ENCODE measurements at regions not wholly inside any gene's neighbourhood (a gene's known extent, or its start where the extent isn't known, plus 50 kb on each side); places are given as distances from the start of the nearest gene placed in this dataset.

DNA sequence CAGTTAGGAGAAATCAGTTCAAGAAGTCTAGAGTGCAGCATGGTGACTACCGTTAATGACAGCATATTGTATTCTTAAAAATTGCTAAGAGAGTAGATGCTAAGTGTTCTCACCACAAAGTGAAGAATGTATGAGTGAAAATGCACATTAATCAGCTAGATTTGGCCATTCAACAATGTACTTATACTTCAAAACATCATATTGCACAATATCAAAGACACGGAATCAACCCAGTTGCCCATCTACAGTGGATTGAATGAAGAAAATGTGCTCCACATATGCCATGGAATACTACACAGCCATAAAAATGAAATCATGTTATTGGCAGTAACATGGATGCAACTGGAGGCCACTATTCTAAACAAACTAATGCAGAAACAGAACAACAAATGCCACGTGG, 119.9 kb upstream of the NDN start:
- TF ChIP-seq, protein P1, sequence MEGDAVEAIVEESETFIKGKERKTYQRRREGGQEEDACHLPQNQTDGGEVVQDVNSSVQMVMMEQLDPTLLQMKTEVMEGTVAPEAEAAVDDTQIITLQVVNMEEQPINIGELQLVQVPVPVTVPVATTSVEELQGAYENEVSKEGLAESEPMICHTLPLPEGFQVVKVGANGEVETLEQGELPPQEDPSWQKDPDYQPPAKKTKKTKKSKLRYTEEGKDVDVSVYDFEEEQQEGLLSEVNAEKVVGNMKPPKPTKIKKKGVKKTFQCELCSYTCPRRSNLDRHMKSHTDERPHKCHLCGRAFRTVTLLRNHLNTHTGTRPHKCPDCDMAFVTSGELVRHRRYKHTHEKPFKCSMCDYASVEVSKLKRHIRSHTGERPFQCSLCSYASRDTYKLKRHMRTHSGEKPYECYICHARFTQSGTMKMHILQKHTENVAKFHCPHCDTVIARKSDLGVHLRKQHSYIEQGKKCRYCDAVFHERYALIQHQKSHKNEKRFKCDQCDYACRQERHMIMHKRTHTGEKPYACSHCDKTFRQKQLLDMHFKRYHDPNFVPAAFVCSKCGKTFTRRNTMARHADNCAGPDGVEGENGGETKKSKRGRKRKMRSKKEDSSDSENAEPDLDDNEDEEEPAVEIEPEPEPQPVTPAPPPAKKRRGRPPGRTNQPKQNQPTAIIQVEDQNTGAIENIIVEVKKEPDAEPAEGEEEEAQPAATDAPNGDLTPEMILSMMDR (IDR thresholded peaks at IDR 0.05; ENCODE audit: insufficient read depth, low read depth, low read length) = no peak
- ChIA-PET CTCF (interaction anchor here (1.0 kb wide), 1 partner anchor 64 kb away, joined by 3 read pairs; no protein-coding TSS in a partner anchor), POLR2A (no interaction called here)
- H3K27me3 ChIP-seq (ENCODE audit: control insufficient read depth, insufficient read depth, low read length) = no peaks in the 10 kb centered on the region
- DNase-seq (ENCODE audit: low read depth) = no peak
- no peaks in the 10 kb centered on the region for H3K36me3 ChIP-seq (ENCODE audit: control insufficient read depth, insufficient read depth, low read length)
- no peak overlapping the region for H3K4me3 ChIP-seq (ENCODE audit: low read depth, low read length)

DNA sequence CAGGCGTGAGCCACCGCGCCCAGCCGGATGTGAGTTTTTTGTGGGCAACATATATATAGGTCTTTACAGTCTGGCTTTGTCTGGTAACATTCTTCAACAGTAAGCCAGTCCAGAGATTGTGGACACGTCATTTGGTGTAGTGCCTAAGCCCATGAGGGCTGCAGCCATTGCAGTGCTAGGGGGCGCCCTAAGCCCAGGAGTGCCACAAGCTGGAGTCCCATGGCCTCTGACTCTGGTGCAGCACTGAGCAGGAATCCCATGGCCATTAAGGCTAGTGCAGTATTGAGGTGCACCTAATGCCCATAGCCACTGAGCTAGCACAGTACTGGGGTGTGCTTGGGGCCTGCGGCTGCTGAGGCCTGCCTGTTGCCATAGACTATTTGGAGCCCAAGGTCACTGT, 136.4 kb upstream of the NDN start:
- ChIA-PET CTCF (no interaction called here), POLR2A (no interaction called here)
- Histone ChIP-seq H3K27me3 (ENCODE audit: control insufficient read depth, insufficient read depth, low read length) (no peaks in the 10 kb centered on the region), H3K36me3 (ENCODE audit: control insufficient read depth, insufficient read depth, low read length) (no peaks in the 10 kb centered on the region), H3K4me3 (ENCODE audit: low read depth, low read length) (no peak overlapping the region)
- no peak for DNase-seq (ENCODE audit: low read depth)
- TF ChIP-seq, protein P1 (IDR thresholded peaks at IDR 0.05; ENCODE audit: insufficient read depth, low read depth, low read length) = no peak

DNA sequence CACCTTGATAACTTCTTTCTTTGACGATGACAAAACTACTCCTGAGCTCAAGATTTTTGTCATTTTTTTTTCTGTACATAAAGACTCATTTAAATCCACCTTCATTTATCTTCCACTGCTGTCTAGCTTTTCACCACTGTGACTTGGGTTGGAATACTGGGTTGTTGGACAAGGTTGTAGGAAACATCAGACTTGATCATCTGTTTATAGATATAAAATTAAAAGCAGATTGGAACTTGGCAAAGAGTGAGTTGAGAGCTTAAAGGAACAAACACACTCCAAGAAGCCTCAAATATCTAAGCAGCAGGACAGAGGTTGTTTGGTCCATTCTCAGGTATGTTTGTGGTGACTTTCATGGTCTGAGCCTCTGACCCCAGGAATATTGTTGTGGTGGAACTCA, 141.7 kb upstream of the NDN start:
- ChIA-PET CTCF (no interaction called here), POLR2A (no interaction called here)
- H3K36me3 ChIP-seq (ENCODE audit: control insufficient read depth, insufficient read depth, low read length) = no peaks in the 10 kb centered on the region
- TF ChIP-seq, protein P1 (IDR thresholded peaks at IDR 0.05; ENCODE audit: insufficient read depth, low read depth, low read length) = no peak
- no peak overlapping the region for H3K4me3 ChIP-seq (ENCODE audit: low read depth, low read length)
- DNase-seq (ENCODE audit: low read depth) = no peak
- H3K27me3 ChIP-seq (ENCODE audit: control insufficient read depth, insufficient read depth, low read length) = no peaks in the 10 kb centered on the region

DNA sequence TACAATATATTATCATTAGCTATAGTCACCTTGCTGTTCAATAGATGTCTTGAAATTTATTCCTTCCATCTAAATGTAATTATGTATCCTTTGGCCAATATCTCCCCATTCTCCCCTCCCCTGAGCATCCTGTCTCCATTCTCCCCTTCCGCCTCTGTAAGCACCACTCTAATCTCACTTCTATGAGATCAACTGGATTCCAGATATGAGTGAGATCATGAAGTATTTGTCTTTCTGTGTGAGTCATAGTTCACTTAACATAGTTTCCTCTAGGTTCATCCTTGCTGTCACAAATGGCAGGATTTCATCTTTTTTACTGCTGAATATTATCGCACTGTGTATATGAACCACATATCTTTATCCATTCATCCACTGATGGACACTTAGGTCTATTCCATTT, 148.8 kb upstream of the NDN start:
- TF ChIP-seq, protein P1 (IDR thresholded peaks at IDR 0.05; ENCODE audit: insufficient read depth, low read depth, low read length) = no peak
- ChIA-PET POLR2A (no interaction called here), CTCF (no interaction called here)
- Histone ChIP-seq H3K4me3 (ENCODE audit: low read depth, low read length) (no peak overlapping the region), H3K27me3 (ENCODE audit: control insufficient read depth, insufficient read depth, low read length) (no peaks in the 10 kb centered on the region), H3K36me3 (ENCODE audit: control insufficient read depth, insufficient read depth, low read length) (no peaks in the 10 kb centered on the region)
- no peak for DNase-seq (ENCODE audit: low read depth)

DNA sequence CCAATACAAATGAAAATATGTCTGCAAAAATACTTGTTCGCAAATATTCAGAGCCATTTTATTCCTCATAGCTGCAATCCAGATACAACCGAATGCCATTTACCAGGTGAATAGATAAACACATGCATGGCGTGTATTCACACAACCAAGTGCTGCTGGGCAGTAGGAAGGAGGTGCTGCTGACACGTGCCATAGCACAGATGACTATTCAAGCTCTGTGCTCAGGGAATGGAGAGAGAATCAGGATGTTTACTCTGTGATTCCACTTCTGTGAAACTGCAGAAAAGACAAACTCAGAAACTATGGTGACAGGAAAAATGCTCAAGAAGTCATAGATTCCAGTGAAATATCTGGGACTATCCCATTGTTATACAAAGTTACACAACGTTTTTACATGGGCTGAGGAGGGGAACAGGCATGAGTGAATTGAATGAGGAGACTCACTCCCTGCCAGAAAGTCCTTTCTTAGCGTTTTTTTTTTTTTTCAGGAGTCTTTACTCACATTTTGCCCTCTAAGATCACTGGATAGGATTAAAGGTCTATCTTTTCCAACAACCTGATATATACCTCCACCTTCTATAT, 152.9 kb upstream of the NDN start:
- TF ChIP-seq, protein P1 (IDR thresholded peaks at IDR 0.05; ENCODE audit: insufficient read depth, low read depth, low read length) = no peak
- no peak for DNase-seq (ENCODE audit: low read depth)
- Histone ChIP-seq H3K4me3 (ENCODE audit: low read depth, low read length) (no peak overlapping the region), H3K27me3 (ENCODE audit: control insufficient read depth, insufficient read depth, low read length) (no peaks in the 10 kb centered on the region), H3K36me3 (ENCODE audit: control insufficient read depth, insufficient read depth, low read length) (no peaks in the 10 kb centered on the region)
- ChIA-PET POLR2A (no interaction called here), CTCF (no interaction called here)
